GM12878 (cell line): ENCODE measurements at regions not wholly inside any gene's neighbourhood (a gene's known extent, or its start where the extent isn't known, plus 50 kb on each side); places are given as distances from the start of the nearest gene placed in this dataset.

Experiments
- ATAC-seq: fragments of 200-7000 bp; cut with Tn5 transposase; 3 replicates; pipeline ENCODE4 v1.9.1; 2020; ENCODE audit warnings: mild to moderate bottlenecking, moderate library complexity
- BruUV-seq: library from RNA; stranded (reverse); fragments of 400-500 nt; replicated peaks from 2 replicates; lab custom pipeline; 2021; lab: Mats Ljungman, UMichigan
- CTCF ChIA-PET: fragments of 300-600 bp; sonication (Branson Sonifier 250); formaldehyde crosslinking; extraction: SDS; loops from one replicate; lab custom pipeline; 2021; ENCODE audit warnings: inconsistent platforms; lab: Yijun Ruan, JAX
- POLR2A ChIA-PET: fragments of 350-600 bp; formaldehyde crosslinking; extraction: SDS; loops from one replicate; lab custom pipeline; 2021; ENCODE audit warnings: inconsistent platforms; lab: Charles Lee
- RAD21 ChIA-PET: fragments of 300-600 bp; sonication (Branson Sonifier 250); formaldehyde crosslinking; loops from one replicate; lab custom pipeline; 2023; ENCODE audit warnings: antibody characterized with exemption; ENCODE audit not compliant: unreplicated experiment; lab: Charles Lee
- SMC1A ChIA-PET: fragments of 300-600 bp; sonication (Branson Sonifier 250); formaldehyde crosslinking; loops from one replicate; lab custom pipeline; 2023; ENCODE audit not compliant: unreplicated experiment, uncharacterized antibody; lab: Charles Lee
- DNase-seq: peaks from one replicate; pipeline ENCODE4 v3.0.0-alpha.2; 2011; ENCODE audit warnings: low read depth, low spot score
- FAIRE-seq: peaks from 3 replicates; lab custom pipeline; 2011; peaks lifted over from hg19 to GRCh38; lab: Jason Lieb, UNC
- H2AFZ ChIP-seq: 2 replicates; pipeline ENCODE4 v1.6.0; 2011; ENCODE audit warnings: low read depth, low read length, control low read depth; ENCODE audit not compliant: control insufficient read depth
- H3K27ac ChIP-seq: 2 replicates; pipeline ENCODE4 v1.5.1; 2011; ENCODE audit warnings: control low read depth; ENCODE audit not compliant: control insufficient read depth, insufficient read depth
- H3K27me3 ChIP-seq, 2 experiments: replicated peaks in 1 of 2; 2 replicates each; pipeline versions ENCODE4 v1.6.0 to v1.6.1; 2011; ENCODE audit warnings: low read length in 1 of 2; ENCODE audit not compliant: control insufficient read depth in 2 of 2, insufficient read depth in 2 of 2
- H3K36me3 ChIP-seq, 2 experiments: 2 replicates each; pipeline ENCODE4 v1.5.1; 2011; ENCODE audit warnings: low read length in 1 of 2; ENCODE audit not compliant: control insufficient read depth in 2 of 2, insufficient read depth in 2 of 2
- H3K4me1 ChIP-seq: 2 replicates; pipeline ENCODE4 v1.6.1; 2011; ENCODE audit warnings: mild to moderate bottlenecking, low read length, moderate library complexity, mixed read lengths; ENCODE audit not compliant: control insufficient read depth, insufficient read depth
- H3K4me2 ChIP-seq: 2 replicates; pipeline ENCODE4 v1.6.0; 2011; ENCODE audit warnings: control low read depth; ENCODE audit not compliant: control insufficient read depth, insufficient read depth
- H3K4me3 ChIP-seq: fragments of 200-600 bp; sonication (generic); 2 replicates; pipeline ENCODE4 v1.5.1; 2016
- H3K79me2 ChIP-seq: 2 replicates; pipeline ENCODE4 v1.6.0; 2011; ENCODE audit warnings: low read length; ENCODE audit not compliant: control insufficient read depth, insufficient read depth
- H3K9ac ChIP-seq: 2 replicates; pipeline ENCODE4 v1.8.0; 2011; ENCODE audit warnings: low read length, control low read depth, mixed read lengths; ENCODE audit not compliant: control insufficient read depth, insufficient read depth
- H3K9me3 ChIP-seq: replicated peaks from 3 replicates; pipeline ENCODE4 v1.5.1; 2011; ENCODE audit warnings: mild to moderate bottlenecking, low read length; ENCODE audit not compliant: control insufficient read depth, insufficient read depth
- H4K20me1 ChIP-seq: 2 replicates; pipeline ENCODE4 v1.6.0; 2011; ENCODE audit not compliant: control insufficient read depth, insufficient read depth
- ASH2L ChIP-seq: fragments of 300-600, 200-600 bp; sonication (generic); IDR thresholded peaks from 2 replicates; pipeline ENCODE4 v1.6.1; 2017; ENCODE audit warnings: low read depth, mild to moderate bottlenecking, borderline replicate concordance
- IKZF2 ChIP-seq, 2 experiments: fragments of 450-650 bp; IDR thresholded peaks; 2 replicates each; pipeline ENCODE4 v1.6.1; 2017; ENCODE audit warnings: mild to moderate bottlenecking in 2 of 2, moderate library complexity in 2 of 2
- RCOR1 ChIP-seq: conservative IDR thresholded peaks from 2 replicates; pipeline ENCODE4 v1.6.1; 2012; ENCODE audit warnings: low read depth, low read length, improper control_type of control experiment
- WGBS: methylation state at CpG from one replicate; pipeline ENCODE4 v1.1.6; 2016; ENCODE audit warnings: low lambda C conversion rate; ENCODE audit not compliant: insufficient replicate concordance, insufficient coverage; ENCODE audit errors: missing lambda C conversion rate; 5-methylcytosine and 5-hydroxymethylcytosine counted together
- in situ Hi-C: fragments of 300-500 bp; cut with MboI; formaldehyde crosslinking; loops from 9 replicates; pipeline ENCODE4 v1.14.3; 2018; ENCODE audit warnings: mixed read lengths
- intact Hi-C: fragments of 100-400 bp; cut with micrococcal nuclease; formaldehyde crosslinking; loops from one replicate; pipeline ENCODE4 v1.14.2; 2022; ENCODE audit not compliant: unreplicated experiment
- TF ChIP-seq, protein P1 (sequence below): fragments of 450-650 bp; IDR thresholded peaks from 2 replicates; pipeline ENCODE4 v1.6.1; 2016; ENCODE audit warnings: mild to moderate bottlenecking

DNA sequence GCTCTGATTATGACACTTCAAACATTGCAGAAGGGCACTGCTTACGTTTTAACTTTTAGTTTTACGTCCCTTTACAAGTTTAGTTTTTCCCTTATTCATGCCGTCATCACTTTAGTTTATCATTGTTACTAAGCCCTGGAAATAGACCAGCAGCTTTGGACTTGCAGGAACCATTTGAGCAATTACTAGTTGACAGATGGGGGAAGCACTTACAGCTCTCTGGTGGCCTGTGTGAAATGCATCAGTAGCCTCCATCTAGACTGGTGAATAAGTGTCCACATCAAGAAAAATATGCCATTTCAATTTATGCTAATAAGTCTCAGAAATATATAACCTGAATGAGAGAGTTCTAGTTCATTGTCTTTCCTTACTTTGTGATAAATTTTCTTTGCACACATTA, 194.9 kb upstream of the GRM3 start:
- FAIRE-seq: no peak

DNA sequence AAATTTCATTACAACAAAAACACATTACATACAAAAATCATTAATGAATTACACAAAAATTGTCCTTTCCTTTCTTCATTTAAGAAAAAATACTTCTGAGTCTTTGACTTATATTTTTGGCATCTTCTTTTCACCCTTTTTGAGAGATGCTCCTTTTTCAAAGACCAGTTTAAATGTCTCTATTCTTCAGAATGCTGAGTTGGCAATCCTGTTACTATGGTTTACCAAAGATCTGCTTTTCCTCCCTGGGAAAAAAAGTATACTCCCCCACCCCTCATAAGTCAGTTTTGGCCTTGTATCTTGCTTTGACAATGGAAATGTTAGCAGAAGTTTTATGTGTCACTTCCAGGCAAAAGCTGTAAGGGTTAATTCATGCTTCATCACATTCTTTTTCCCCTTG, 198.4 kb upstream of the GRM3 start:
- CTCF ChIA-PET: no interaction called here
- Histone ChIP-seq H3K9me3 (no peaks in the 10 kb centered on the region), H3K9ac (no peak overlapping the region), H3K27ac (no peak overlapping the region), H3K79me2 (no peaks in the 10 kb centered on the region), H2AFZ (no peak overlapping the region), H3K4me1 (no peaks in the 10 kb centered on the region), H3K36me3 (no peaks in the 10 kb centered on the region), H3K4me3 (no peak overlapping the region), H3K4me2 (no peak overlapping the region), H4K20me1 (no peaks in the 10 kb centered on the region), H3K27me3 (no peaks in the 10 kb centered on the region)
- BruUV-seq: no TSS peak
- RAD21 ChIA-PET: no interaction called here
- DNase-seq (no peak), FAIRE-seq (no peak), ATAC-seq (no peak)
- intact Hi-C loops (loop anchor here (2.0 kb wide), 1 partner anchor 20 kb away; no protein-coding TSS in a partner anchor), in situ Hi-C loops (no loop called here)
- POLR2A ChIA-PET: no interaction called here
- SMC1A ChIA-PET: interaction anchor here (0.6 kb wide), 1 partner anchor 15 kb away, joined by 3 read pairs; no protein-coding TSS in a partner anchor
- TF ChIP-seq RCOR1 (no peak), ASH2L (no peak), IKZF2 (IDR thresholded peaks at IDR 0.05) (no peak)

More for the DNA sequence above, 194.9 kb upstream of the GRM3 start:
- DNase-seq (no peak), ATAC-seq (no peak)
- no TSS peak for BruUV-seq
- TF ChIP-seq, protein P1, sequence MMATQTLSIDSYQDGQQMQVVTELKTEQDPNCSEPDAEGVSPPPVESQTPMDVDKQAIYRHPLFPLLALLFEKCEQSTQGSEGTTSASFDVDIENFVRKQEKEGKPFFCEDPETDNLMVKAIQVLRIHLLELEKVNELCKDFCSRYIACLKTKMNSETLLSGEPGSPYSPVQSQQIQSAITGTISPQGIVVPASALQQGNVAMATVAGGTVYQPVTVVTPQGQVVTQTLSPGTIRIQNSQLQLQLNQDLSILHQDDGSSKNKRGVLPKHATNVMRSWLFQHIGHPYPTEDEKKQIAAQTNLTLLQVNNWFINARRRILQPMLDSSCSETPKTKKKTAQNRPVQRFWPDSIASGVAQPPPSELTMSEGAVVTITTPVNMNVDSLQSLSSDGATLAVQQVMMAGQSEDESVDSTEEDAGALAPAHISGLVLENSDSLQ: no peak
- ChIA-PET SMC1A (no interaction called here), POLR2A (interaction anchor here (0.6 kb wide), 1 partner anchor 1245 kb away, joined by 3 read pairs; no protein-coding TSS in a partner anchor), RAD21 (no interaction called here), CTCF (interaction anchor here (1.1 kb wide), 1 partner anchor 15 kb away, joined by 3 read pairs; no protein-coding TSS in a partner anchor)
- Histone ChIP-seq H4K20me1 (no peaks in the 10 kb centered on the region), H3K4me3 (no peak overlapping the region), H3K79me2 (no peaks in the 10 kb centered on the region), H3K4me2 (no peak overlapping the region), H3K27me3 (no peaks in the 10 kb centered on the region), H3K36me3 (no peaks in the 10 kb centered on the region), H3K4me1 (no peaks in the 10 kb centered on the region), H3K9me3 (no peaks in the 10 kb centered on the region), H3K27ac (no peak overlapping the region), H2AFZ (no peak overlapping the region), H3K9ac (no peak overlapping the region)
- in situ Hi-C loops (no loop called here), intact Hi-C loops (no loop called here)
- WGBS: 42% methylated on average over 3 of the region's 3 CpGs
